ENCODE measurements at regions not wholly inside any gene's neighbourhood (a gene's known extent, or its start where the extent isn't known, plus 50 kb on each side); places are given as distances from the start of the nearest gene placed in this dataset.

- TF ChIP-seq, protein P1, sequence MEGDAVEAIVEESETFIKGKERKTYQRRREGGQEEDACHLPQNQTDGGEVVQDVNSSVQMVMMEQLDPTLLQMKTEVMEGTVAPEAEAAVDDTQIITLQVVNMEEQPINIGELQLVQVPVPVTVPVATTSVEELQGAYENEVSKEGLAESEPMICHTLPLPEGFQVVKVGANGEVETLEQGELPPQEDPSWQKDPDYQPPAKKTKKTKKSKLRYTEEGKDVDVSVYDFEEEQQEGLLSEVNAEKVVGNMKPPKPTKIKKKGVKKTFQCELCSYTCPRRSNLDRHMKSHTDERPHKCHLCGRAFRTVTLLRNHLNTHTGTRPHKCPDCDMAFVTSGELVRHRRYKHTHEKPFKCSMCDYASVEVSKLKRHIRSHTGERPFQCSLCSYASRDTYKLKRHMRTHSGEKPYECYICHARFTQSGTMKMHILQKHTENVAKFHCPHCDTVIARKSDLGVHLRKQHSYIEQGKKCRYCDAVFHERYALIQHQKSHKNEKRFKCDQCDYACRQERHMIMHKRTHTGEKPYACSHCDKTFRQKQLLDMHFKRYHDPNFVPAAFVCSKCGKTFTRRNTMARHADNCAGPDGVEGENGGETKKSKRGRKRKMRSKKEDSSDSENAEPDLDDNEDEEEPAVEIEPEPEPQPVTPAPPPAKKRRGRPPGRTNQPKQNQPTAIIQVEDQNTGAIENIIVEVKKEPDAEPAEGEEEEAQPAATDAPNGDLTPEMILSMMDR (IDR thresholded peaks at IDR 0.05; ENCODE audit: low read length), result no peak
- no peak for TF ChIP-seq EZH2 (IDR thresholded peaks at IDR 0.05; ENCODE audit: borderline replicate concordance, low read length)
Observed at GRCh38 chr14:85027681-85028370, 502.1 kb upstream of the FLRT2 start.
